Spinal cord (tissue), 9 donors: ENCODE measurements at regions not wholly inside any gene's neighbourhood (a gene's known extent, or its start where the extent isn't known, plus 50 kb on each side); places are given as distances from the start of the nearest gene placed in this dataset.
A peak's percentile ranks its signal among the peaks of the same experiment; 100 is the strongest.
"Not testable (repeated sequence)": the region's sequence is repeated elsewhere in the genome, so short reads cannot be mapped to it uniquely, and the experiment has no call there.

Experiments used
- DNase-seq, 6 donors: peaks; one replicate each; pipeline versions ENCODE4 v3.0.0 to v3.0.0-alpha.2; 2013 to 2015; ENCODE audit warnings: low spot score in 6 of 6, low read depth in 4 of 6
- H3K27ac ChIP-seq: one replicate; pipeline ENCODE4 v1.5.1; 2013; ENCODE audit warnings: low read depth, low read length, control low read depth
- H3K27me3 ChIP-seq: one replicate; pipeline ENCODE4 v1.6.1; 2013; ENCODE audit warnings: low read length; ENCODE audit not compliant: control insufficient read depth, insufficient read depth
- H3K36me3 ChIP-seq: one replicate; pipeline ENCODE4 v1.6.1; 2013; ENCODE audit warnings: low read length; ENCODE audit not compliant: control insufficient read depth, insufficient read depth
- H3K4me1 ChIP-seq: one replicate; pipeline ENCODE4 v1.6.1; 2013; ENCODE audit warnings: low read length; ENCODE audit not compliant: control insufficient read depth, insufficient read depth
- H3K4me3 ChIP-seq: one replicate; pipeline ENCODE4 v1.5.1; 2013; ENCODE audit warnings: low read depth, low read length, control low read depth
- H3K9me3 ChIP-seq: one replicate; pipeline ENCODE4 v1.6.1; 2013; ENCODE audit warnings: low read length; ENCODE audit not compliant: control insufficient read depth, insufficient read depth
- WGBS: methylation state at CpG from one replicate; pipeline ENCODE4 v1.1.5; 2013; ENCODE audit warnings: missing lambda C conversion rate; ENCODE audit not compliant: insufficient coverage; 5-methylcytosine and 5-hydroxymethylcytosine counted together
- donor health status: healthy.

- H3K9me3 ChIP-seq, H3K36me3 ChIP-seq, H3K4me3 ChIP-seq, H3K4me1 ChIP-seq, H3K27me3 ChIP-seq, H3K27ac ChIP-seq: not testable (repeated sequence)
- peak in 1 of 6 donors; percentile 0 for DNase-seq
- WGBS = 9% methylated on average over 32 of the region's 45 CpGs
These were observed 137.5 kb upstream of the TP53TG3D start for GRCh38 chr16:32115562-32115961.

GRCh38 chr16:32116080-32116479 lies 137.0 kb upstream of the TP53TG3D start:
- Histone ChIP-seq H3K4me3 (no peak overlapping the region), H3K9me3 (no peaks in the 10 kb centered on the region), H3K36me3 (no peaks in the 10 kb centered on the region), H3K4me1 (peaks cover 3% of the 10 kb centered on the region), H3K27me3 (peaks cover 6% of the 10 kb centered on the region), H3K27ac (no peak overlapping the region)
- DNase-seq = no peak
- under 1% methylated on average over 36 of the region's 52 CpGs for WGBS

- not testable (repeated sequence) for H3K36me3 ChIP-seq, H3K4me3 ChIP-seq, H3K4me1 ChIP-seq, H3K27ac ChIP-seq, H3K27me3 ChIP-seq, H3K9me3 ChIP-seq, DNase-seq
- WGBS = 0% methylated on average over 2 of the region's 29 CpGs
These were observed 136.6 kb upstream of the TP53TG3D start for GRCh38 chr16:32116533-32116932.

DNA sequence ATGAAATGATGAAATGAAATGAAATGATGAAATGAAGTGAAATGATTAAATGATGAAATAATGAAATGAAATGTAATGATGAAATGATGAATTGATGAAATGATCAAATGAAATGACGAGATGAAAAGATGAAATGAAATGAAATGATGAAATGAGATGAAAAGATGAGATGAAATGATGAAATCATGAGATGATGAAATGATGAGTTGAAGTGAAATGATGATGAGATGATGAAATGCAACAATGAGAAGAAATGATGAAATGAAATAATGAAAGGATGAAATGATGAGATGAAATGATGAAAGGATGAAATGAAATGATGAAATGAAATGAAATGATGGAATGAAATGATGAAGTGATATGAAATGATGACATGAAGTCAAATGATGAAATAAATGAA lies 132.7 kb upstream of the TP53TG3D start:
- H3K4me1 ChIP-seq, H3K4me3 ChIP-seq, H3K27me3 ChIP-seq, H3K9me3 ChIP-seq, H3K27ac ChIP-seq, DNase-seq, H3K36me3 ChIP-seq: not testable (repeated sequence)
- WGBS = 57% methylated on average over 1 of the region's 1 CpG

GRCh38 chr16:32120779-32121178 lies 132.3 kb upstream of the TP53TG3D start:
- WGBS = 89% methylated on average over 2 of the region's 3 CpGs
- H3K4me1 ChIP-seq, H3K36me3 ChIP-seq, H3K4me3 ChIP-seq, DNase-seq, H3K27ac ChIP-seq, H3K27me3 ChIP-seq, H3K9me3 ChIP-seq: not testable (repeated sequence)

- not testable (repeated sequence) for DNase-seq, H3K27ac ChIP-seq, H3K36me3 ChIP-seq, H3K4me1 ChIP-seq, H3K27me3 ChIP-seq, H3K9me3 ChIP-seq, H3K4me3 ChIP-seq
- WGBS = 60% methylated on average over 1 of the region's 2 CpGs
These were observed 131.7 kb upstream of the TP53TG3D start for GRCh38 chr16:32121273-32121900.

- H3K9me3 ChIP-seq, H3K4me3 ChIP-seq, DNase-seq, H3K36me3 ChIP-seq, H3K27ac ChIP-seq, H3K4me1 ChIP-seq, H3K27me3 ChIP-seq: not testable (repeated sequence)
- WGBS = no CpG with 5 or more reads among the region's 8 CpGs
These were observed 100.7 kb upstream of the TP53TG3D start for GRCh38 chr16:32152434-32152833.

DNA sequence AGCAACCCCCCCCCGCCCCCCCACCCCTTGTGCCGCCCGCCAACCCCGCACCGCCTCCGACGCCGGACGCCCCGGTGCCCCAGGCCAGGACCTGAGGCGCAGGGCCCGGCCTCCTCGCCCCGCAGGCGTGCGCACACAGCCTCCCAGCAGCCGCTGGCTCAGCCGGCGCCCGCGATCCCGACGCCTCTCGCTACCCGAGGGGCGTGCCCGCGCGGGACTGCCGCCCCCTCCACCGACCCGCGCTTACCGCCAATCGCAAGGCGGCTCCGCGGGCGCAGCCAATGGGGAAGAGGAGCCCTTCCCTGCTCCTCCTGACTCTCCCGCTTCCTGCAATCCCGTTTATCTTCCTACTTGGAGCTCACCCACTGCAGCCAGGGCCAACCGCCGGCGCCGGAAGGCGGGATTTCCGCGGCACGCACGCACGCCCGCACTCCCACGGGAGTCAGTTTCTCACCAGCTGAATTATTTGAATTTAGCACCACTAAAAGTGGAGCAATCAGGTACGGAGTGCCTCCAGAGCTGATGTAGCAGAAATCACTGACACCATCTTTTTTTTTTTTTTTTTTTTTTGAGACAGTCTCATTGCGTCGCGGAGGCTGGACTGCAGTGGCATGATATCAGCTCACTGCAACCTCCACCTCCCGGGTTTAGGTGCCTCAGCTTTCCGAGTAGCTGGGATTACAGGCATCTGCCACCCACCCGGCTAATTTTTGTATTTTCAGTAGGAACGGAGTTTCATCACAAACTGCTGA lies 65.0 kb upstream of the TP53TG3D start:
- not testable (repeated sequence) for H3K36me3 ChIP-seq, H3K4me1 ChIP-seq, H3K27ac ChIP-seq, DNase-seq, H3K9me3 ChIP-seq, H3K27me3 ChIP-seq, H3K4me3 ChIP-seq
- no CpG with 5 or more reads among the region's 61 CpGs for WGBS

GRCh38 chr16:32202585-32202984 lies 50.5 kb upstream of the TP53TG3D start:
- not testable (repeated sequence) for H3K4me1 ChIP-seq, H3K36me3 ChIP-seq, DNase-seq, H3K4me3 ChIP-seq, H3K27me3 ChIP-seq, H3K27ac ChIP-seq, H3K9me3 ChIP-seq
- 18% methylated on average over 8 of the region's 36 CpGs for WGBS
